Transverse colon (tissue), 4 donors: ENCODE measurements at regions not wholly inside any gene's neighbourhood (a gene's known extent, or its start where the extent isn't known, plus 50 kb on each side); places are given as distances from the start of the nearest gene placed in this dataset.

Experiments
- DNase-seq: peaks from one replicate; pipeline ENCODE4 v3.0.0-alpha.2; 2019
- H3K27ac ChIP-seq, 4 donors: fragments of 200-600 bp; sonication (generic); 2 replicates each; pipeline ENCODE4 v1.5.1; 2016 to 2018; ENCODE audit warnings: inconsistent platforms in 4 of 4
- H3K27me3 ChIP-seq: fragments of 200-600 bp; sonication (generic); 2 replicates; pipeline ENCODE4 v1.5.1; 2017; ENCODE audit warnings: inconsistent platforms
- H3K36me3 ChIP-seq, 4 donors: fragments of 200-600 bp; sonication (generic); 2 replicates each; pipeline ENCODE4 v1.5.1; 2017 to 2019; ENCODE audit warnings: inconsistent platforms in 4 of 4
- H3K4me1 ChIP-seq, 4 donors: fragments of 200-600 bp; sonication (generic); 2 replicates each; pipeline ENCODE4 v1.5.1; 2017 to 2020; ENCODE audit warnings: inconsistent platforms in 4 of 4
- H3K4me3 ChIP-seq, 4 donors: fragments of 200-600 bp; sonication (generic); 1 replicate in 1 of 4; 2 replicates in 3 of 4; pipeline versions ENCODE4 v1.5.1 to v1.6.1; 2017 to 2019; ENCODE audit warnings: inconsistent platforms in 4 of 4
- H3K9me3 ChIP-seq, 2 donors: fragments of 200-600 bp; sonication (generic); 2 replicates each; pipeline ENCODE4 v1.5.1; 2017 to 2019; ENCODE audit warnings: inconsistent platforms in 2 of 2
- EP300 ChIP-seq: sonication (generic); formaldehyde crosslinking; IDR thresholded peaks from one replicate; pipeline ENCODE4 v1.6.1; 2017; ENCODE audit warnings: antibody characterized with exemption, low read depth
- POLR2A ChIP-seq: fragments of 450-650 bp; IDR thresholded peaks from one replicate; pipeline ENCODE4 v1.6.1; 2016; ENCODE audit warnings: antibody characterized with exemption, mild to moderate bottlenecking, moderate library complexity
- POLR2AphosphoS5 ChIP-seq, 3 donors: sonication (generic); formaldehyde crosslinking; IDR thresholded peaks; one replicate each; pipeline ENCODE4 v1.6.1; 2016; ENCODE audit warnings: antibody characterized with exemption in 3 of 3
- WGBS, 2 donors: methylation state at CpG; one replicate each; pipeline ENCODE4 v1.1.5; 2018; ENCODE audit warnings: low coverage in 1 of 2; 5-methylcytosine and 5-hydroxymethylcytosine counted together
- in situ Hi-C, 4 donors: fragments of 200-750 bp; cut with MboI; loops; one replicate each; pipeline versions ENCODE4 v1.15.0 to v1.15.1; 2017; ENCODE audit warnings: low sequenced_read_pairs in 3 of 4, low pct_ligation_motif_present in 1 of 4, low pct_unique_long_range_greater_than_20kb in 1 of 4
- intact Hi-C: fragments of 100-400 bp; cut with DNase I; formaldehyde crosslinking; loops from one replicate; pipeline ENCODE4 v1.15.1; 2023; ENCODE audit warnings: low total_unique reads
- TF ChIP-seq, protein P1 (sequence below), 5 experiments: fragments of 200-600 bp in 3 of 5; fragments of 450-650 bp in 2 of 5; sonication (generic) in 3 of 5; IDR thresholded peaks; 1 replicate in 2 of 5; 2 replicates in 3 of 5; pipeline ENCODE4 v1.5.1; 2016 to 2017; ENCODE audit warnings: antibody characterized with exemption in 5 of 5, inconsistent platforms in 3 of 5, mild to moderate bottlenecking in 2 of 5, moderate library complexity in 1 of 5

- TF ChIP-seq POLR2AphosphoS5 (IDR thresholded peaks at IDR 0.05) (no peak), EP300 (no peak), POLR2A (no peak)
- TF ChIP-seq, protein P1, sequence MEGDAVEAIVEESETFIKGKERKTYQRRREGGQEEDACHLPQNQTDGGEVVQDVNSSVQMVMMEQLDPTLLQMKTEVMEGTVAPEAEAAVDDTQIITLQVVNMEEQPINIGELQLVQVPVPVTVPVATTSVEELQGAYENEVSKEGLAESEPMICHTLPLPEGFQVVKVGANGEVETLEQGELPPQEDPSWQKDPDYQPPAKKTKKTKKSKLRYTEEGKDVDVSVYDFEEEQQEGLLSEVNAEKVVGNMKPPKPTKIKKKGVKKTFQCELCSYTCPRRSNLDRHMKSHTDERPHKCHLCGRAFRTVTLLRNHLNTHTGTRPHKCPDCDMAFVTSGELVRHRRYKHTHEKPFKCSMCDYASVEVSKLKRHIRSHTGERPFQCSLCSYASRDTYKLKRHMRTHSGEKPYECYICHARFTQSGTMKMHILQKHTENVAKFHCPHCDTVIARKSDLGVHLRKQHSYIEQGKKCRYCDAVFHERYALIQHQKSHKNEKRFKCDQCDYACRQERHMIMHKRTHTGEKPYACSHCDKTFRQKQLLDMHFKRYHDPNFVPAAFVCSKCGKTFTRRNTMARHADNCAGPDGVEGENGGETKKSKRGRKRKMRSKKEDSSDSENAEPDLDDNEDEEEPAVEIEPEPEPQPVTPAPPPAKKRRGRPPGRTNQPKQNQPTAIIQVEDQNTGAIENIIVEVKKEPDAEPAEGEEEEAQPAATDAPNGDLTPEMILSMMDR (IDR thresholded peaks at IDR 0.05) = no peak
- H3K27me3 ChIP-seq = no peaks in the 10 kb centered on the region
- intact Hi-C loops (no loop called here), in situ Hi-C loops (no loop called here)
- H3K4me1 ChIP-seq = no peaks in the 10 kb centered on the region
- no peaks in the 10 kb centered on the region for H3K9me3 ChIP-seq
- WGBS, 2 donors = 91 to 93% methylated on average over 3 to 17 of the region's 17 CpGs
- H3K27ac ChIP-seq = no peak overlapping the region
- no peaks in the 10 kb centered on the region for H3K36me3 ChIP-seq
- H3K4me3 ChIP-seq = no peak overlapping the region
- DNase-seq = no peak
These were observed 253.2 kb upstream of the SEMA3A start for GRCh38 chr7:84447636-84448293.

GRCh38 chr7:84446991-84447480 is 252.4 kb upstream of the SEMA3A start:
- no peak for DNase-seq
- no peaks in the 10 kb centered on the region for H3K9me3 ChIP-seq
- no peak overlapping the region for H3K4me3 ChIP-seq
- in situ Hi-C loops = no loop called here
- TF ChIP-seq POLR2AphosphoS5 (IDR thresholded peaks at IDR 0.05) = no peak
- TF ChIP-seq EP300 = no peak
- no peak for TF ChIP-seq POLR2A
- TF ChIP-seq, protein P1 (IDR thresholded peaks at IDR 0.05) = no peak
- H3K36me3 ChIP-seq = no peaks in the 10 kb centered on the region
- 97% methylated on average over 11 of the region's 14 CpGs; no CpG with 5 or more reads in 1 of the 2 donors for WGBS, 2 donors
- no peaks in the 10 kb centered on the region for H3K4me1 ChIP-seq
- no peaks in the 10 kb centered on the region for H3K27me3 ChIP-seq
- intact Hi-C loops = no loop called here
- H3K27ac ChIP-seq = no peak overlapping the region

GRCh38 chr7:84425702-84426259 is 231.2 kb upstream of the SEMA3A start:
- no peak for DNase-seq
- TF ChIP-seq POLR2AphosphoS5 (IDR thresholded peaks at IDR 0.05) (no peak), POLR2A (no peak), EP300 (no peak)
- TF ChIP-seq, protein P1 (IDR thresholded peaks at IDR 0.05) = no peak
- in situ Hi-C loops (no loop called here), intact Hi-C loops (loop anchor here (5.0 kb wide), 1 partner anchor 708 kb away; no protein-coding TSS in a partner anchor)
- no peaks in the 10 kb centered on the region for H3K27me3 ChIP-seq
- H3K4me3 ChIP-seq = no peak overlapping the region
- no peaks in the 10 kb centered on the region for H3K36me3 ChIP-seq
- H3K4me1 ChIP-seq = no peaks in the 10 kb centered on the region
- WGBS, 2 donors = 63 to 74% methylated on average over 5 of the region's 5 CpGs
- H3K27ac ChIP-seq = no peak overlapping the region
- H3K9me3 ChIP-seq = no peaks in the 10 kb centered on the region

GRCh38 chr7:84422790-84423189 is 228.2 kb upstream of the SEMA3A start:
- no peaks in the 10 kb centered on the region for H3K4me1 ChIP-seq
- TF ChIP-seq POLR2A (no peak), EP300 (no peak), POLR2AphosphoS5 (IDR thresholded peaks at IDR 0.05) (no peak)
- TF ChIP-seq, protein P1 (IDR thresholded peaks at IDR 0.05) = no peak

More at GRCh38 chr7:84422790-84423189, 228.2 kb upstream of the SEMA3A start:
- DNase-seq = no peak
- Histone ChIP-seq H3K9me3 (peaks cover 3 to 4% of the 10 kb centered on the region in 2 donors), H3K4me3 (no peak overlapping the region), H3K36me3 (no peaks in the 10 kb centered on the region), H3K27me3 (no peaks in the 10 kb centered on the region), H3K27ac (no peak overlapping the region)
- in situ Hi-C loops = no loop called here
- intact Hi-C loops = no loop called here
